ENCODE measurements at regions not wholly inside any gene's neighbourhood (a gene's known extent, or its start where the extent isn't known, plus 50 kb on each side); places are given as distances from the start of the nearest gene placed in this dataset.

DNA sequence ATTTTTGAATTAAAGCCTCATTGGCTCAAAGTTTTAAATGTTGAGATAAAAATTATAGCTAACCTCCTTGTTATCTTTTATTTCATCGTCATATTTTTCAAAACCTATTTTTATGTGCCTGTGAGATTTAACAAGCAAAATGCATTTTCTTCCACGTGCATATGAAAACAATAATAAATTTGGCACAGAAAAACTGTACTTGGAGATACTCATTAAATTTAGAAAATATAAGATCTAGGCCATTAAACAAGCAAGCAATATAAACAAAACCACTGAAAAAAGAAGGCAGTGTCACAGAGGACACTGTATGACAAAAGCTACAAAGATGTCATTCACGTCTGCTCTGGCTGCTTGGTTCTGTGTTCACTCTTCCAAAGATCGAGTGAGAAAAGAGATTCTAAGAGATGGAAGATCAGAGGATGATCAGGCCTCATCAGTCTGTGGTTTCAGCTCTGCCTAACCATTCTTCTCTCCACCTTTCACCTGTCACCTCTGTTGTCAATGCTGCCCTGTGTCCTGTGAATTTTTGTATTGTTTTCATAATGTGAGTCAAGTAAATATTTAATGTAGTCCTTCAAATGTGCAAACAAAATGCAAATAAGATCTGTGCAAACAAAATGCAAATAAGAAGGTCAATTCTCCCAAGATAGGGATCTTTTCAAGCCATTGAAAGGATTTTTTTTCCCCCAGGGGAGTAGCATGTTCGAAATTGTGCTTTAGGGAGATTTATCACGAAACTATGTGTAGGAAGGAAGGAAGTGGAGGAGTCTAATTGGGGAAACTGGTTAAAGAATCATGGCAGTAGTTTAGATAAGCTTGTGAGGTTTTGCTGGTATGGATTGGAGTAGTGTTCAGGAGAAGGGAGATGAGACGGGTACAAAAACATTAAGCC lies 138.7 kb upstream of the RBMS1 start:
- DNase-seq = no peak

DNA sequence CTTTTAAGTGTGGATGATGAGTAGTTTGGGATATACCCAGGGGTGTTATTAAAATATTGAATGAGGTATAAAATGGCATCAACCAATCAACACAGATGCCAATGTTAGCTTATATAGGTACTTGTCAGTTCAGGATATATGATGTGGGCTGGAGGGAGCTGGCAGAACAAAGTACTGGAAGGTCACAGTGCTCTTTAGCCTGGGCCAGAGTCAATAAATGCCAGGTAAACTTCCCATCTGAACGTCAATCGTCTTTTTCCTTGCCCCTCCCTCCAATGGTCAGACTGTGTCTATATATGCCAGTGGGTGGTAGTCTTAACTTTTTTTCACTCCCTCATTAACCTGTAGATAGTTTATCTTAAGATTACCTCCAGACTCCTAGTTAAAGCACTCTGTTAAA lies 140.8 kb upstream of the RBMS1 start:
- DNase-seq = no peak

DNA sequence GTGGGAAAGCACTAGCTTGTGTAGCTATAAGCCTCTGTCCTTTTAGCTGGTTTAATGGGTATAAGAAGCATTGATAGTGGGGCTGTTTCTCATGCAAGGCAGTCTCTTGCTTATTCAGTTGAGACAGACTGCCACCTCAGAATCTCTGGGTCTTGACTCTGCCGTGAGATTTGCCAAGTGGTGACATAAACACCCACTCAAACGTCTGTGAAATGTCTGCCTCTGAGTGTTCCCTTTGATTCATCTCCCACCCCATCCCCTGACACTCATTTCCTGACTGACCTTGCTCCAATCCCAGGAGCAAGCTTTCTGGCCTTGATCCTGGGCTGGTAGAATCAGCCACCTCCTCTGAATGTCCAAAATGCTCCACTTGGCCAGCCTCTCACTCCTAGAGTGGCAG lies 141.9 kb upstream of the RBMS1 start:
- DNase-seq = no peak

DNA sequence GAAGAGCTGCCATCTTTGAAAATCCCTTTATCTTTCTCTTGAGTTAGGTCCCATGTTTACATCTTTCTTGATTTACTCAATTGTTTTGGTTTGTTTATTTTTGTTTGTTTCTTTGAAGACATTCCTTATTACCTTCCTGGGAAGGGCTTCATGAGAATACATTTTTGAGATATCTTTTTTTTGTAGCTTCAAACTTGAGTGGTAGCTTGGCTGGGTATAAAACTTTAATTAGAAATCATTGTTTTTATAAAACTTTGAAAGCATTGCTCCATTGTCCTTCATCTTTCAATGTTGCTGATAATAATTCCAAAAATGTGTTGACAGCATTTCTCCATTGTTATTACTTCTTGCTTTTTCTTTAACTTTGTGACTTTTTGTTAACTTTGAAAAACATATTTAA lies 145.9 kb upstream of the RBMS1 start:
- no peak for DNase-seq

DNA sequence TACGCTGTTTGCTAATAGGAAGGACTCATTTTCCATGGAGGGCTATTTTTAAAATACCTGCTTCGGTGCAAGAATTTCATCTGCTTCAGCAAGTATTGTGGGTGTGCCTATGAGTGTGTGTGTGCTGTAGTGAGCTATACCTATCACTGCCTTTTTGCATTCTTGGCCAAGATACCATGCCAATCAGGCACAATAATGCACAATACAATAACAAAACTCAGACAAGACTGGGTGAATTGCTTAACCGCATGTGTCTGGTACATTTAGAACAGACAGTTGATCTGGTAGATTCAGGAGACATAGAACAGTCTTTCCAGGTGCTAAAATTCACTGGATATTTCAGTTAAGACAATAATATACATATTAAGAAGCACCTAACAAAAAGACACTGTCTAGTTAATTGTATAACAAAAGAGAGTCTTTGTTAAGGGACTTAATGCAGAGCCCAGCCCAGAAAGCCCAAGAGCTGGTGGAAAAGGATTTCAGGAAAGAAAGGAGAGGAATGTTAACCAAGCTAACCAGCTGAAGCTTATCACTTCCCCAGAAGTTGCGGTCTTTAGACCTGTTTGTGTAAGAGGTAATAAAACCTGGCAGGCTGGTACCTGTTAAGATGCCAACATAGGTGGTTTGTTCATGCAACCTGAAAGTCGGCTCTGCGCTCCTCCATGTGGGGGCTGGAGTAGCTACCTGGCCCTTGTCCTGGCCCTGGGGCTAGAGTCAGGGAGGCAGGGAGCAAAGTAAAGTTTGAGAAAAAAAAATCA lies 153.3 kb upstream of the RBMS1 start:
- no peak for DNase-seq

DNA sequence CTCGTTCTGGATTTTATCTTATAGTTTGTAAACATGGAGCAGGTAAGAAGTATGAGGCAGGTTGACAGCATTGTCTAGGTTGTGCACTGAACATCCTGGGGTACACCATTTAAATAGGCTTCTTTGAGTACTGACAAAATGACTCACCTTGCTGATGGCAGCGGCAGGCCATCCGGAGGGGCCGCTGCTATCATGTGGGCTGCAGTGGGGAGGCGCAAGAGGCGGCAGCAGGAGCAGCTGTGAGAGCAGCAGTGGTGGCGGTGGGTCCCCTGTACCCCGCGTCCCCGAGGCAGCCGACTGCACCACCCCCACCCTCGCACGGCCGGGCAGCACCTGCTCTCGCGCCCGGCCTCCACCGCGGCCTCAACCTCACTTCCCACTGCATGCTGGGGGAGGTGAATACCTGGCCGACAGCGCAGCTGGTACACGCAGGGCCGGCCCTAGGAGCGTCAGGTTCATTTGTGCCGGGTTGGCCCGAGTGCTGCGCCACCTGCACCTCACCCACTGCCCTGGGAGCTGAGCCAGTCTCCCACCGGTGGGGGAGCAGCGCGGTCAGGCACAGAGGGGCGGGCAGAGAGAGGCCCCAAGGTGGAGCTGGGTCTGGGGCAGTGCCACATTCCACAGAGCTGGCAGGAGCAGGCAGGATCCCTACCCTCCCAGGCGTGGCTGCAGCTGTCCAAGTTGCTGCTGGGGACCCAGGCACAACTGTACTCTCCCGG lies 154.5 kb upstream of the RBMS1 start:
- DNase-seq = no peak

DNA sequence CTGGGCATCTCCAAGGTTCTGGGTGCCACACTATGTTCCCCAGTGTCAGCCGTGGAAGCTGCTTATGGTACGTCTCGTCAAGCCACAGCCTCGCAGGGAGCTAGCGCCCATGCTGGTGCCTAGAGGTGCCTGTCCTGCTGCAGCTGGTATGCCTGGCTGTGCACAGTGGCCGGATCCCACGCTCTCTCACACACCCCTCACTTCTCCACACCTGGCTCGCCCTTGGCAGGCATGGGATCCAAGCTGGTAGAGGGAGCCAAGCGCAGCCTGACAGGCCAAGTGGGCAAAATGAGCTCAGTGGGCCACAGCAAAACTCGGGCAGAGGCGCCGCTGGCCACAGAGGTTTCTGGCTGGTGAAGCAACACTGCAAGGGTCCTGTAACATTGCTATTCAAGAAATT lies 156.1 kb upstream of the RBMS1 start:
- DNase-seq = no peak

DNA sequence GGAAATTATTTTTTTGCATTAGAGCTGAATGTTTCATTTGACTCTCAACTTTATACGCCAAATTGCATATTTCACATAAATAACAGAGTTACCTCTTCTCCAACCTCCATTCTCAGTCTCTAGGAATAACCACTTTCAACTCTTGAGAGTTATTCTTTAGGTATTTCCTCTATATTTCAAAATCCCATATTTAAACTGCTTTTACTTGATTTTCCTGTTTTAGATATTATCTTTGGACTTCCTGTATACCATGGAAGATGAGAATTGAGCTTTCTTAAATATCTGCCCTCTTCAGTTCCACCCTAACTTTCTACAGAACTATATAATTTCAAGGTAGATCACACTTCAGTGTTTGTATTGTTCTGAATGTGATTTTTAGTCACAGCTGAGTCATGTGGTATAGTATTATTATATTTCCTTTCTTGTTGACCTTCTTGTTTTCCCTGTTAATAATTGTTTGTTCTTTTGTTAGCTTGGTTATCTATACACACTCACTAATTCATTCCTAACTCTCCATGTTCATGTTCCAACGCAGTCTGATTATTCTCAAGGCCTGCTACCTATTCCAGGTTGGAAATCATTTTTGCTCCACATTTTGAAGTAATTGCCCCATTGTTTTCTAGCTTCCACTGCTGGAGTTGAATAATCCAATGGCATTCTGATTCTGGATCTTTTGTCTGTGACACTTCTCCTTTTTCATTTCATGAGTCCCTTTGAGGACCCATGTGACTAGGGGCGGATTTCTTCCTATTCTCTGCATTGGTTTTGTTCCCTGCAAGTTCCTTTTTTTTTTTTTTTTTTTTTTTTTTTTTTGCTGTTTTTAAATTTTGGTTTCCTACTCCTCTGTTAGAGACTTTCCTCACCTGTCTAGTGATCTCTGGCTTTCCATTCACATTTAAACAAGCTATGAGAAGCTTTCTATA lies 156.8 kb upstream of the RBMS1 start:
- no peak for DNase-seq

DNA sequence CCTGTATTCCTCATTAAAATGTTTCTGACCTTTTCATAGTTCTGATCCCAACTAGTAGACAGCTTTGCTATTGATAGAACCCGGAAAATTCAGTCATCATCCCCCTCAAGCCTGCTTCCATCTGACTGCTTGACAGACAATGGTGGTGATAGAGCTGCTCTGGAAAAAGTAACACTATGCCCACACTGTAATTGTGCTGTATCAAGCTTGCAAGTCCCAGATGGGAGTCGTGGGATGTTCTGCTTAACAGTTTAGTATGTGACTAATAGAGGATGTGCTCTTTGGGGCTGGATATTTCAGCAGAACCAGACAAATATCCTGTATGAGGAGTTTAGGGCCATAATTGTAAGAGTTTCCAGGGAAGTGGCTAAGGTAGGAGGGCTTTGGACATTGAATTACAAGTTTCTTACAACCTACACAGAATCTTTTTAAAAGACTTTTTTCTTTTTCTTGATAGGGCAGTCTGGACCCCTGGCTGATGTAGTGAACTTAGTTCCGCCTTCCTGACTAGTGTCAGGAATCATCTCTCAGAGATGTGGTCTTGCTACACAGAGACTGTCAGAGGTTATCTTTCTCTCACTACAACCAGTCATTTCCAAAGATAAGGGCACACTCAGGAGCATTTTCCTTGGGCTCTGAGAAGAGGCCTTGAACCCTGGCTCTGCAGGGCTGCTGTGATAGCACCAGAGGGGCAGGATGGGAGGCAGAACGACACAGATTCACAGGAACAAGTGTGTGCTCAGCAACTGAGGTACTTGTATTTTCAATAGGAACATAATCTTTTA lies 158.0 kb upstream of the RBMS1 start:
- DNase-seq = no peak

DNA sequence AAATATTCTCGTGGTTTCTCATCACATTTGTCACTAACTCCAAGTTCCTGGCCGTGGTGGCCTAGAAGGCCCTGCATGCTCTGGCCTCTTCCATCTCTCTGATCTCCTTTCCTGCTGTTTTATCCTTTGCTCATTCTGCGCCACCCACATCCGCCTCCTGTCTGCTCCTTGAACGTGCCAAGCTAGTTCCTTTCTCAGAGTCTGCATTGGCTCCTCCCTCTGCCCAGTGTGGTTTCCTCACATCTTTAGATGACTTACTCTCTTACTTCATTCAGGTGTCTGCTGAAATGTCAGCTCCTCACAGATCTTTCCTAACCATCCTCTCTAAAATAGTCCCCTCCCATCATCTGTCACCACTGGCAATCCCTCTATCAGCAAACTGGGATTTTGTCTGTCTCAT lies 158.6 kb upstream of the RBMS1 start:
- DNase-seq = no peak

DNA sequence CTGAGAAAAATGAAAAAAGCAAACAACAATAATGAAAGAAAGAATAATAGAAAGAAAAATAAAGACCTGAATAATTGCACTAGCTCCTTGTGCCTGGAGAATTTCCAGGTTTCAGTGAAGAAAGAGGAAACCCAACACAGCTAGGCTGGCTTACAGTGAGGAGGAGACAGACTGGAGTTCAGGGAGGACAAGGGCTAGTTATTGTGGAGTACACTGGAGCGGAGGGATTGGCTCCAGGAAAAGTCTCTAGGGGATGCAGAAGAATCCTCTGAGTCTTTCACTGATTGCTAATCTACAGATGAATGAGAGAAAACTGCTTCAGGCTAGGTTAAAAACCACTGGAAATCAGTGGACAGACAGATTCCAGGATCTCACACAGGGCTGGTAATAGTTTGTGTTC lies 163.6 kb upstream of the RBMS1 start:
- no peak for DNase-seq

DNA sequence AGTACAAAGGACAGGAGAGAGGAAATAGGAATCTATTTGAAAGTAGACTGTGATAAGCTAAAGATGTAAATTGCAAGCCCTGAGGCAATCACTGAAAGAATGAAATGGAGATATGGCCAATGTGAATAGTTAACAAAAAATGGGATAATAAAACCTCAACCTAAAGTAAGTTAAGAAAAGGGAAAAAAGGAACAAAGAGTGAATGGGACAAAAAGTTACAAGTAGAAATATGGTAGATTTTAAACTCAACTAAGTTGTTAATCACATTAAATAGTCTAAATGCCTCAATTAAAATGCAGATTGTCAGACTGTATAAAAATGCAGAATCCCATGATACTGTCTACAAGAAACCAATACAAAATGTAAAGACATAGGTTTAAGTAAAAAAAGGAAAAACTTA lies 165.2 kb upstream of the RBMS1 start:
- DNase-seq = no peak

DNA sequence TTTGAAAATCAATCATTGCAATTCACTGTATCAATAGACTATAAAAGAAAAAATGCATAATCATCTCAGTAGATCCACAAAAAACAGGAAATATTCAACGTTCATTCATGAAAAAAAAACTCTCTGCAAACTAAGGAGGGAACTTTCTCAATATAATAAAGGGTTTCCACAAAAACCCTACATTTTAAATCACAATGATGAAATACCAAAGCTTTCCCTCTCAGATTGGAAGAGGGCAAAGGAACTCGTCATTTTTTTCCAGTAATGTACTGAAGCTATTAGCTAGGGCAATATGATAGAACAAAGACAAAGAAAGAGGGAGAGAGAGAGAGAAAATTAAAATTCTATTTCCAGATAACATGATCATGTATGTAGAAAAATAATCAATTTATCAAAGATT lies 167.1 kb upstream of the RBMS1 start:
- no peak for DNase-seq

DNA sequence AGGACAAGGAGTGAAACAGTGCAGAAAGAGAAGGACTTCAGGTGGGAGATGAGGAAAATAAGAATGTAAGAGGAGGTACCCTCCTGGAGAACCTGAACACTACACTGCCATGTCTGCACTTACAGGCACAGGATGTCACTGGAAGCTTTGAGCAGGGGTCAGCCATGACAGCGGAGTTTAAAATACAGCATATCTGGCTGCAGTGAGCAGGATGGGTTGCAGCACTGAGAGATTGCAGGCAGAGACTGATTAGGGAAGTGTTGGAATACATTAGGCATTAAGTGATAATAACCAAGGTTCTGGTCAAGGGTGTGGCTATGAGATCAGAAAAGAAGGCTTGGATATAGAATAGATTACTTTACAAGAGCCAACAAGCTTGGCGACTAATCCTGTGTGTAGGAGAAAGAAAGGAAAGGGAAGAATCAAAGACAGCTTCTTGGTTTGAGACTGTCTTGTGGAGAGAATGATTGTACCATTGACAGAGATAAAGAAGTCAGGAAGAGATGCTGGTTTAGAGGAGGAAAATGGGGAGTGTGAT lies 171.1 kb upstream of the RBMS1 start:
- no peak for DNase-seq

DNA sequence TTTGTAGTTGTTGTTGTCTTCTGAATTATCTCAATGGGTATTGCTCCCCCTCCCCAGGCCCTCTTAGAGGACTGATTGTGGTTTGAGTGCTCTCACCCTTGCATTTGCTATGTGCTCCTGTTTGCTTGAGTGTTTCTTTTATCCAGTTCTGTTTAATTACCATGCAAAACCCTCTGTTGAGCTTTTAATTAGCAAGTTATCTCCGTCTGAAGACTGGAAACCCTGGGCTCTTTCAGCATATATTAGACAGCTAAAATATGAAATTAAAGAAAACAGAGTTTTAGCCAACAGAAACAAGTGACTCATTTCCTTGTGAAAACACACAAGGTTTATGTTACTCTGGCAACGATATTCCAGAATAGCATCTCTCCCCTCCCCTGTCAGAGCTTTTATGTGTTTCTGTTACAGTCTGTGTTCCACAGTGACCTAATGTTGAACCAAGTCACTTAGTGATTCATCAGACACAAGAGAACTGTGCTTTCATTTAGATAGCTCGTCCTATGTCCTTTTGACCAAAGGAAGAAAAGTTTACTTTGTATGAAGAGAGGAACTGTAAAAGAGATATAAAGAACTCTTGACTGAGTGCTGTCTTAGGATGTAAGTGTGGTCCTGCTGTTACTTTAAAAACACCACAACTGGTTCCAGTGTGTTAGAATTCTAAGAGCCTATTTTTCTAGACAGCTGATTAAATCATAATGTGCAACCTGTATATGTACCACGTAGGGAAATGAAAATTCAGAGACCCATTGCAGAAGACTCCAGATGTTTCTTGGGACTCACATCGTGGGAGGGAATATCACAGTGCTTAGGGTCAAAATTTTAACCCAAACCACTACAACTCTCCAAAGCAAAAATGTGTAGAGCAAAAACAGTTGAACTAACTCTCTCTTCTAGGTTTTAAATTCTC lies 172.8 kb upstream of the RBMS1 start:
- no peak for DNase-seq

DNA sequence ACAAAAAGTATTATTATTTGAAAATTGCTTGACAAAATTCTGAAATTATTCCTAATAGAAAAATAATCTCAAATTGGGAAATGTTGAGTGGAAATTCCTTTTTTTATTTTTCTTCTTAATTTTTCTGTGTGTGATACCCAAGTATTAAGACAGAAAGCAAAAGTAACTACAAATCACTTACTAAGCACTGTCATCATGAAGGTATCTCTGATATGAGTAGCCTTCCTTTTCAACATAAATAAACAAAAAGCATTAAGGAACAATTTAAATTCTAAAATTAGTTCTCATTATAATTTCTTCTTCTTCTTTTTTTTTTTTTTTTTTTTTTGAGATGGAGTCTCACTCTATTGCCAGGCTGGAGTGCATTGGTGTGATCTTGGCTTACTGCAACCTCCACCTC lies 174.2 kb upstream of the RBMS1 start:
- no peak for DNase-seq

DNA sequence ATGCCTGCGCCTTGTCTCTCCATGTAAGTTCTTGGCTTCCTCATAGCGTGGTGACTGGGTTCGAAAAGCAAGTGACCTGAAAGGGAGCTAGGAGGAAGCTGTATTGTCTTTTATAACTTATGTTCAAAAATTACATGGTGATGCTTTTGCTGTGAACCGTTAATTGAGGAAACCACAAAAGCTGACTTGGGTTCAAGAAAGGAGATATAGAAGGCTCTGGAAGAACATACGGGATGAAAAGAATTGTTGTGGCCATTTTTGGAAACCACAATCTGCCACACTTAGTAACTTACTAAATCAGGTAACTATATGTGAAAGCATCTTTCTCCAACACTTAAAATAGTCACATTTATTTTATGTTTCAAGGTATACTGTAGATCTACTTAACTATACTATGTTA lies 177.0 kb upstream of the RBMS1 start:
- DNase-seq = no peak

DNA sequence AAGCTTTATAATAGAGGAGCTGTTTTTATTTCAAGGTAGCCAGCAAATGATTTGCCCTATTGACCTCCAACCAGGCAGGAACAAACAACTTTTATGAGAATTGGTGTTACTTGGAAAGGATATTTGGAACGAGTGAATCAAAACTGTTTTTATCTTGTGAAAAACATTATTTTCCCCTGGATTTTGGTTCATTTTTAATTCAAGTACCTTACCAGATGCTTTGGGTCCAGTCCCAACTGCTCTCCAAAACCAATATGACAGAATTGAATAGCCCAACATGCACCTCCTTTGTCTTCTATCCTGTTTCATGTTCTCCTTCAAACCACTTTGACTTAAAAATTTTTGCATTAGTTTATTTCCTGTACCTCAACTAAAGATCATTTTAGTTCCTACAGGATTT lies 178.6 kb upstream of the RBMS1 start:
- no peak for DNase-seq

DNA sequence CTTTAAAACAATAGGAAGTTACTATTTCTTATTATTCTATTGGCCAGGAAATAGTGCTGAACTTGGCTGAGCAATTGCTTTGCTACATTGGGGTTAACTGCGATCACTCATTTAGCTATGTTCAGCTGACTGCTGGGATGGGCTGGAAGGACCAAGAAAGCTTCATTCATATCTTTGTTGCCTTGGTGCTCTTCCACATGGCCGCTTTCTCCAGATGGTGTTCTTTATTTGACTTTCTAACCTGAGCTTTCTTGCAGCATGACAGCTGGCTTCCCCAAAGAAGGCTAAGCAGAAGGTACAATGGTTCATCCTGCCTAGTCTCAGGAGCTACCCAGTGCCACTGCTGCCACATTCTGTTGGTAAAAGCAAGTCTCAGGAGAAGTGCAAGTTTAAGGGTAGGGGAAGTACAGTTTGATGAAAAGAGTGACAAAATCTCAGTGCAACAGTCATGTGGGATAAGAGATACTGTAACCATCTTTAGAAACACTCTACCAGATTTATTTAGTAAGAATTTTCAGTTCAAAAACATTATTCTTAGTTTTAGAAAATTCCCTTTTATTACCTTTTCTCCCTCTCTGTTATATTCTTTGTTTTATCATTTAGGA lies 180.6 kb upstream of the RBMS1 start:
- no peak for DNase-seq

DNA sequence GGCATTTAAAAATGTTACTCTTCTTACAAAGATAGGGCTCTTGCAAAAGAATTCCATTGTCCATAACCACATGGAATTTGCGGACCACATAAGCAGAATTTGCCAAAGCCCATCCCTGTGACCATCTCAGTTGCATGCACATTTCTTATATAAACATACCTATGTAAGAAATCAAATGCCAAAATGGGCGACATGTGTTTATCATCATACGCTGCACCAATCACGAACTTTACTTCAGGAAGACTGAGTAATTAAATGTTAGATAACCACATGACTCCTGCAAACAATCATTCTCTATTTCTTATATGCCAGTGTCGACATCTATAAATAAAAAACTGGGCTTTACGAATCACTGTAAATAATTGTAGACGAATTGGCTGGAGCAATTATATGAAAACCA lies 186.1 kb upstream of the RBMS1 start:
- DNase-seq = no peak
